ENCODE measurements at regions not wholly inside any gene's neighbourhood (a gene's known extent, or its start where the extent isn't known, plus 50 kb on each side); places are given as distances from the start of the nearest gene placed in this dataset.

GRCh38 chr10:131723297-131724168 is 177.3 kb upstream of the PPP2R2D start:
- ChIA-PET CTCF (interaction anchor here (1.0 kb wide), 1 partner anchor 63 kb away, joined by 3 read pairs; no protein-coding TSS in a partner anchor), POLR2A (no interaction called here)
- H3K27me3 ChIP-seq (ENCODE audit: control insufficient read depth, insufficient read depth, low read length) = no peaks in the 10 kb centered on the region
- no peak for TF ChIP-seq CTCF (IDR thresholded peaks at IDR 0.05; ENCODE audit: insufficient read depth, low read depth, low read length)
- DNase-seq (ENCODE audit: low read depth) = no peak
- no peaks in the 10 kb centered on the region for H3K36me3 ChIP-seq (ENCODE audit: control insufficient read depth, insufficient read depth, low read length)
- H3K4me3 ChIP-seq (ENCODE audit: low read depth, low read length) = no peak overlapping the region

DNA sequence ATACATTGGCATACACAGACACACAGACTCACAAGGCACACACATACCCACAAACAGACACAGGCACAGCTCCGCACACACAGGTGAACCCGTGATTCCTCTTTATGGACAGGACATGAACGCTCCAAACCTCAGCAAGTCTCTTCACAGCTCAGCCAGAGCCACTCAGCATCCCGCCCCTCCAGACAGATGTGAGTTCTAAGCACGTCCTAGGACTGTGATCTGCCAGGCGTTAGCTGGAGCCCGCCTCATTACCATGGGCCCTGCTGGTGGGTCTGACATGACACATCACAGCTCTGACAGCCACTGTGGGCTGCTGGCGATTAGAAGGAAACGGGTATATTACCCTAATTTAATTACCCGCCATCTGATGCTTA is 176.7 kb upstream of the PPP2R2D start:
- no peak overlapping the region for H3K4me3 ChIP-seq (ENCODE audit: low read depth, low read length)
- no peak for DNase-seq (ENCODE audit: low read depth)
- no peaks in the 10 kb centered on the region for H3K27me3 ChIP-seq (ENCODE audit: control insufficient read depth, insufficient read depth, low read length)
- CTCF ChIA-PET = no interaction called here
- POLR2A ChIA-PET = no interaction called here
- H3K36me3 ChIP-seq (ENCODE audit: control insufficient read depth, insufficient read depth, low read length) = no peaks in the 10 kb centered on the region
- TF ChIP-seq CTCF (IDR thresholded peaks at IDR 0.05; ENCODE audit: insufficient read depth, low read depth, low read length) = no peak

DNA sequence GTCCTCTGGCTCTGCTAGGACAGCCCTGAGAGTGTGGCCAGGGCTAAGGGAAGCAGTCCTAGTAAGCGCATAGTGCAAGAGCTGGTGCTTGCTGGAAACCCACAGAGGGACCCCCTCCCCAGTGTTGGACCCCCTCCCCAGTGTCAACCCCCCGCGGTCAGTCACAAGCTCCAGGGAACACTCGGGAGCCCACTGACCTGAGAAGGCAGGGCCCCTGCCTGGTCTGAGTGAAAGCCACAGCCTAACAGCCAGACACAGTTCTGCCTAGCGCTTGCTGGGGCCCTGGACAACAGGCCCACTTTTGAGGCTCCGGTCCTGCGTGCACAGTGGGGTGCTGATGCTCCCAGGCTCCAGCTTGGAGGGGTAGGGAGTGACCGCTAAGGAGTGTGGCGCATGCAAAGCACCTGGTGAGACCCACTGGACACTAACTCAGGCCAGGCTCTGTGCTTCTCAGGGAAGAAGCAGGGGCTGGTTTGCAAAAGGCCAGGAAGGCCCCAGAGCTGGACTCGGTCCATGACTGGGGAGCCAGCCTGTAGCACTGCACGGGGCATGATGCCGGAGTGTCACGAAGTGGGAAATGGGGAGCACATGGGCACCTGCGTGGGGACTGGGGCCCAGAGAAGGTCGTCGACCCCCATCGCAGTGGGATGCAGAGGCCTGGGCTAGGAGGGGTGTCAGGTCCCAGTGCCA is 175.8 kb upstream of the PPP2R2D start:
- no peaks in the 10 kb centered on the region for H3K27me3 ChIP-seq (ENCODE audit: control insufficient read depth, insufficient read depth, low read length)
- no peaks in the 10 kb centered on the region for H3K36me3 ChIP-seq (ENCODE audit: control insufficient read depth, insufficient read depth, low read length)
- ChIA-PET CTCF (interaction anchor here (0.5 kb wide), 1 partner anchor 669 kb away, joined by 4 read pairs; no protein-coding TSS in a partner anchor), POLR2A (no interaction called here)
- DNase-seq (ENCODE audit: low read depth) = no peak
- no peak for TF ChIP-seq CTCF (IDR thresholded peaks at IDR 0.05; ENCODE audit: insufficient read depth, low read depth, low read length)
- H3K4me3 ChIP-seq (ENCODE audit: low read depth, low read length) = no peak overlapping the region

- no peak for DNase-seq (ENCODE audit: low read depth)
- POLR2A ChIA-PET = no interaction called here
- no peaks in the 10 kb centered on the region for H3K27me3 ChIP-seq (ENCODE audit: control insufficient read depth, insufficient read depth, low read length)
- CTCF ChIA-PET = no interaction called here
- no peak for TF ChIP-seq CTCF (IDR thresholded peaks at IDR 0.05; ENCODE audit: insufficient read depth, low read depth, low read length)
- H3K4me3 ChIP-seq (ENCODE audit: low read depth, low read length) = no peak overlapping the region
- H3K36me3 ChIP-seq (ENCODE audit: control insufficient read depth, insufficient read depth, low read length) = no peaks in the 10 kb centered on the region
Observed at GRCh38 chr10:131725581-131726069, 175.2 kb upstream of the PPP2R2D start.

DNA sequence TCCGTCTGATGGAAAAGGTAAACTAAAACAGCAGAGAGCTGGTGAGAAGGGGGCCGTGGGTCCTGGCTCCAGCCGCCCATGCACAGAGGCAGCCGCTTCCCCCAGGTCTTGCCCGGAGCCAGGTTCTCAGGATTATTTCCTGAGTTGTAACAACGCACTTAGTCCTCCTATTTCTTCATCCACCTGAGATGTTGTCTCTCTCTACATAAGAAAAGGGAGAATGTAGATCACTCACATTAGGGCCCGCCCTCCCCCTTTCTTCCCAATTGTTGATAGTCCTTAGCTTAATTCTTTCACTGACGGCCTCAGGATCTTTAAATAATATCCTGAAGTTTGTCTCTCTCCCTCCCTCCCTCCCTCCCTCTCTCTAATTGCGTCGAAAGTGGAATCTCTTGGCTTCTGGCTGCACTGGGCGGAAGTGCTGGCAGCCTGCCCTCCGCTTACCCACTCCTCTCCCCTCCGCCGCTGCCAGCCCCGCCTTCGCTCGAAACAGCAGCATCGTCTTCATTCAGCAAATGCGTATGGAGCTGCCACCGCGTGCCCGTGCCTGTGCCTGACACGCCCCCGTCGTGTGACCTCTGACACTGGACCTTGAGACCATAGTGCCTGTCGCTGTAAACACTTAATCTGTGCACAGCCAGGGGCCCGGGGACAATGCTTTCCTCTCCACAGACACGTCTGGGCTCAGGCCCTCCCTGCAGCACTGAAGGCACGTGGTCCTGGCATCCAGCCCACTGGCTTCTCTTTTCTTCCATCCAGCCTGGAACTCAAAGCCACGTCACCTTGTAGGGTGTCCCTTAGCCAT is 174.5 kb upstream of the PPP2R2D start:
- CTCF ChIA-PET = no interaction called here
- Histone ChIP-seq H3K4me3 (ENCODE audit: low read depth, low read length) (no peak overlapping the region), H3K27me3 (ENCODE audit: control insufficient read depth, insufficient read depth, low read length) (no peaks in the 10 kb centered on the region), H3K36me3 (ENCODE audit: control insufficient read depth, insufficient read depth, low read length) (no peaks in the 10 kb centered on the region)
- POLR2A ChIA-PET = no interaction called here
- no peak for TF ChIP-seq CTCF (IDR thresholded peaks at IDR 0.05; ENCODE audit: insufficient read depth, low read depth, low read length)
- DNase-seq (ENCODE audit: low read depth) = no peak
